ENCODE measurements at regions not wholly inside any gene's neighbourhood (a gene's known extent, or its start where the extent isn't known, plus 50 kb on each side); places are given as distances from the start of the nearest gene placed in this dataset.

GRCh38 chr3:27657404-27657803 lies 64.7 kb downstream of the EOMES start (continued):
- TF ChIP-seq TCF7 (IDR thresholded peaks at IDR 0.05; ENCODE audit: low read depth) (no peak), SNAPC5 (CRISPR knock-in tag; IDR thresholded peaks at IDR 0.05; ENCODE audit: borderline replicate concordance) (no peak), ZNF7 (CRISPR knock-in tag; IDR thresholded peaks at IDR 0.05) (no peak), ADNP (CRISPR knock-in tag; IDR thresholded peaks at IDR 0.05) (no peak), SYNCRIP (IDR thresholded peaks at IDR 0.05; ENCODE audit: insufficient read depth, low read depth, low read length) (no peak)

GRCh38 chr3:27656790-27657189 lies 65.3 kb downstream of the EOMES start:
- WGBS (ENCODE audit: low lambda C conversion rate), result 28% methylated on average over 1 of the region's 1 CpG
- in situ Hi-C loops (cut with HindIII; ENCODE audit: extremely low pct_ligation_motif_present, low pct_unique_long_range_greater_than_20kb) (loop anchor here (25.0 kb wide), 1 partner anchor 519 kb away; no protein-coding TSS in a partner anchor), intact Hi-C loops (cut with micrococcal nuclease; ENCODE audit: unreplicated experiment) (loop anchor here (5.0 to 10.0 kb wide), 2 partner anchors 174 to 522 kb away; partner anchors contain the start of gene SLC4A7)
- ATAC-seq (no peak), DNase-seq (ENCODE audit: low spot score) (no peak), FAIRE-seq (no peak)
- H4K20me1 ChIP-seq (ENCODE audit: insufficient read depth, low read length), result no peaks in the 10 kb centered on the region
- ChIA-PET CTCF (ENCODE audit: low intra/inter-chr PET ratio, low total read pairs) (no interaction called here), POLR2A (no interaction called here)
- no peak overlapping the region for H2AFZ ChIP-seq (ENCODE audit: low read length)
- no peaks in the 10 kb centered on the region for H3K9me3 ChIP-seq (ENCODE audit: low read length)
- no peaks in the 10 kb centered on the region for H3K79me2 ChIP-seq (ENCODE audit: insufficient read depth, low read length)
- H3K4me1 ChIP-seq (ENCODE audit: insufficient read depth, low read length), result no peaks in the 10 kb centered on the region
- no peaks in the 10 kb centered on the region for H3K27me3 ChIP-seq (ENCODE audit: control insufficient read depth in 1 of 2, insufficient read depth in 2 of 2, low read length in 2 of 2)
- H3K27ac ChIP-seq (ENCODE audit: extremely low read length, insufficient read depth, low read length), result no peak overlapping the region
- no peak overlapping the region for H3K4me3 ChIP-seq (replicated peaks in 1 of 3; ENCODE audit: insufficient read depth in 1 of 3, low read depth in 2 of 3, low read length in 3 of 3)
- no peaks in the 10 kb centered on the region for H3K36me3 ChIP-seq (replicated peaks in 1 of 2; ENCODE audit: control insufficient read depth in 1 of 2, insufficient read depth in 2 of 2, low read length in 2 of 2)
- no TSS peak for BruUV-seq (replicated peaks)
- no peak overlapping the region for H3K4me2 ChIP-seq (ENCODE audit: low read depth, low read length)
- no peak overlapping the region for H3K9ac ChIP-seq (ENCODE audit: insufficient read depth, low read depth, low read length)
- TF ChIP-seq ZZZ3 (CRISPR knock-in tag; IDR thresholded peaks at IDR 0.05; ENCODE audit: borderline replicate concordance) (no peak), MEF2D (CRISPR knock-in tag; IDR thresholded peaks at IDR 0.05) (no peak), FOXP4 (CRISPR knock-in tag; IDR thresholded peaks at IDR 0.05) (no peak), HNF4A (CRISPR knock-in tag; IDR thresholded peaks at IDR 0.05) (no peak), CBX1 (IDR thresholded peaks at IDR 0.05; ENCODE audit: low read depth) (no peak), MTA3 (CRISPR knock-in tag; IDR thresholded peaks at IDR 0.05) (no peak), PHF20 (CRISPR knock-in tag; IDR thresholded peaks at IDR 0.05) (no peak), LCORL (IDR thresholded peaks at IDR 0.05) (no peak), LCORL (CRISPR knock-in tag; IDR thresholded peaks at IDR 0.05) (no peak), RELA (CRISPR knock-in tag; IDR thresholded peaks at IDR 0.05) (no peak), SIX4 (CRISPR knock-in tag; IDR thresholded peaks at IDR 0.05) (no peak), ZNF775 (CRISPR knock-in tag; IDR thresholded peaks at IDR 0.05; ENCODE audit: borderline replicate concordance) (no peak), ELF3 (CRISPR knock-in tag; IDR thresholded peaks at IDR 0.05) (no peak), AKNA (CRISPR knock-in tag; IDR thresholded peaks at IDR 0.05; ENCODE audit: borderline replicate concordance) (no peak), IKZF4 (CRISPR knock-in tag; IDR thresholded peaks at IDR 0.05; ENCODE audit: borderline replicate concordance, low read depth, not compliant biosample characterization) (no peak), SSRP1 (CRISPR knock-in tag; IDR thresholded peaks at IDR 0.05) (no peak)
